Stimulated activated CD4-positive, alpha-beta T cell treated with anti-CD3 and anti-CD28 coated beads, Interleukin-15, amount 100 ng/mL, for 24 hours (primary cell): ENCODE measurements at regions not wholly inside any gene's neighbourhood (a gene's known extent, or its start where the extent isn't known, plus 50 kb on each side); places are given as distances from the start of the nearest gene placed in this dataset.
"Not testable (repeated sequence)": the region's sequence is repeated elsewhere in the genome, so short reads cannot be mapped to it uniquely, and the experiment has no call there.

Experiments used
- DNase-seq: peaks from one replicate; pipeline ENCODE4 v3.0.0-alpha.2; 2020

DNA sequence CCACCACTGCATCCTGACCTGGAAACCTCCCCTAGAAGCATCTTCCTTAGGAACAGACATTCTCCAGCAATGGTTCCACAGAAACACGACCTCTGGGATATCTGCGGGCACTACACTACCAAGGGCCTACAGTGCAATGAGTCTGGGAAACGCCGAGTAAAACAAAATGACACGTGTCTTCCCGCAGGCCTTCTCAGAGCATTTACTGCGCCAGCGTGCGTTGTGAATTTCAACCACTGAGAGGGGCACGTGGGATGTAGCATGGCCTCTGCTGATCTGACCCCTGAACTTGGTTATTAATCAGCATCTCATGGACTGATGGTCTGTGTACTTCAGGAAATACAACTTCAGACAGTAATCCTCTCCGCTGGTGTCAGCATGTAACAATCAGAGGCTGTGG is 173.0 kb downstream of the C16orf95 start:
- no peak for DNase-seq

DNA sequence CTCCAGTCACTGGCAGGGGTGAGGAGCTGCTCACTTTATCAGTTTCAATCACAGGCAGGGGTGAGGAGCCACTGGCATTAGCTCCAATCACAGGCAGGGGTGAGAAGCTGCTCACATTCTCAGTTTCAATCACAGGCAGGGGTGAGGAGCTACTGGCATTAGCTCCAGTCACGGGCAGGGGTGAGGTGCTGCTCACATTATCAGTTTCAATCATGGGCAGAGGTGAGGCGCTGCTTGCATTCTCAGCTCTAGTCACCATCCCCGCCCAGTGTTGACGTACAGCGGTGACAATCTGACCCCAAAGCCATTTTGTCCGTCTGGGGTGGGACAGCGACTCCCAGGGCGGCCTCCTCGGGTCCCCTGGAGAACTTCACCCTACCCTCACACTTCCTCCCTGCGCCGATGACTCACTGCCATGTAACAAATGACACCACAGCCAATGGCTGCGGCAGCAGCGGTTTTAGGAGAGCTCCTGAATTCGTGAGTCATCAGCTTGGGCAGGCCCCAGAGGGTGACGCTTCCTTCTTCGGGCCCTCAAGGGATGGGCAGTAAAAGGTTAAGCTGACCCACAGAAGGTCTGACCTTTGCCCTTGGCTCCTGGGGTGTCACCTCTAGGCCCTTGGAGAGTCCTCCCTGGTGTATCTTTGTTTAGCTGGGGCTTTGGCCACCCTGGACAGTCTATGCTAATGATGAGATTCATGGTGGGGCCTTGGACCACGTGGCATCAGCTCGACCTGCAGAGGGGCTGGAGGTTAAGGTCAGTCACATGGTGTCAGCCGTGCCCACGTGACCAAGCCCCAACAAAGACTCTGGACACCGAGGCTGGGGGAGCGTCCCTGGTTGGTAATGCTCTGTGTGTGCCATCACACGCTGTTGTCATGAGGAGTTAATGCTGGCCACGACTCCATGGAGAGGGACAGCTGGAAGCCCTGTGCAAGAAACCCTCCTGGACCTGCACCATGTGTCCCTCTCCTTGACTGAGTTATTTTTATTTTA is 171.7 kb downstream of the C16orf95 start:
- peak; percentile 5 for DNase-seq

DNA sequence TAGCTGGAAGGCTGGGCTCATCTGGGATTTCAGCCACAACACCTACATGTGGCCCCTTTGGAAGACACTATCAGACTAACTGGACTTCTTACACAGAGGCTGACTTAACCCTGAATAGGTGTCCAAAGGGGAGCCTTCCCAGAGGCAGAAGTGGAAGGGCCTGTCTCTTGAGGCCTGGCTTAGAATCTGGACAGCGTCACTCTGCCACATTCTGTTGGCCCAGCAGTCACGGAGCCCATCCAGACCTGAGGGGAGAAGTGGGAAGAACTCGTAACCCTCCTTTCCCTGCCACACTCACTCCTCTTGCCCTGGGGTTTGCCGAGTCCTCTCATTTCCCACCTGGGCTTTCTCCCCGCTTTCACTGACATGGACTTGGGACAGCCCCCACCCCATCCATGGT is 170.5 kb downstream of the C16orf95 start:
- no peak for DNase-seq

DNA sequence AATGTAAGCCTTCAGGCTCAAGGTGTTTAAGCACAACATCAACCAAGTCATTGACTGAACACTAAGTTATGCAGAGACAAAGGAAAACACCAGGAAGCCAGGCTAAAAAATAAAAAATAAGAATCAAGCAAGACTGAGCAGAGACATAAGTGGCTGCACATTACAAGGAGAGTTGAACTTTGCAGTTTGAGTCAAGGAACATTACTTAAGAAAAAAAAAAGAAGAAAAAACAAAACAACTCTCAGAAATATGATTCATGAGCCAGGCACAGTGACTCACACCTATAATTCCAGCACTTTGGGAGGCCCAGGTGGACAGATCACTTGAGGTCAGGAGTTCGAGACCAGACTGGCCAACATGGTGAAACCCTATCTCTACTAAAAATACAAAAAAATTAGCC is 168.1 kb downstream of the C16orf95 start:
- DNase-seq, result no peak

DNA sequence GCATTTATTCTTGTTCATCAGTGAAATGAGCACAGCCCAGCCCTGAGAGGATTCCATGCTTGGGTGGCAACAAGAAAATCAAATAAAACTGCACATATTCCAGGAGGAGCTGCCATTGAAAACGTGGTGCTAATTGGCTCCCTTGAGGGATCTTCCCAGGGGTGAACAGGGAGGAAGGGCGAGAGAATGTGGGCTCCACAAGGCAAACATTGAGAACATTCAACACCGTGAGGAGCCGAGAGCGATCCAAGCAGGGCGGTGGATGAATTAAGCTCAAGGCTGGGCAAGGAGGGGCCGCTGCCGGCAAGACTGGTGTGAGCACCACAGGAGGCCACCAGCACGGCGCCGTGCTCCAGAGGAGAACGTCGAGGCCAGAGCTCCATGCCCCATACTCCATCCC is 166.9 kb downstream of the C16orf95 start:
- no peak for DNase-seq

DNA sequence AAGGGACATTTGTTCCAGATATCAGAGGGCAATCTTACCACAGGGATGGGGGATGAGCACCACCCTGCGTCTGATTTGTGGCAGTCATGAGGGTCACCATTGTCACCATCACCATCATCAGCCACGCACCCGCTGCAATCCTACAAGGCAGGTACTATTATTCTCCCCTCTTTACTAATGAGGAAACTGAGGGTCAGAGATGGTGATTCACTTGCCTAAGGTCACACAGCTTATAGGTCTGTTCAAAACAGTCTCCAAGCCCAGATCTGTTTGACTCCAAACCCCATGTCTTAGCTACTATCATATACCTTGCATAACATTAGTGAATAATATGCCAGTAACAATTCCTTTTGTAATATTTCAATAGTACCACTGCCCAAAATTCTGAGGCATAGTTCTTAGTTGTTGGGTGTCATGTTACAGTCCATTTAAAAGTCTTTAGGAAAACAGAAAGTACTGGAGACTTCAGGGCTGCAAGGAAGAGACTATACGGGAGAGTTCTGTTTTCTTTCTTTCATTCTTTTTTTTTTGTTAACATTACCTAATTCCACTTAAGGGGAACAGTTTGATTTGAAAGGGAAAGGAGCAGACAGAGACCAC is 166.4 kb downstream of the C16orf95 start:
- no peak for DNase-seq

DNA sequence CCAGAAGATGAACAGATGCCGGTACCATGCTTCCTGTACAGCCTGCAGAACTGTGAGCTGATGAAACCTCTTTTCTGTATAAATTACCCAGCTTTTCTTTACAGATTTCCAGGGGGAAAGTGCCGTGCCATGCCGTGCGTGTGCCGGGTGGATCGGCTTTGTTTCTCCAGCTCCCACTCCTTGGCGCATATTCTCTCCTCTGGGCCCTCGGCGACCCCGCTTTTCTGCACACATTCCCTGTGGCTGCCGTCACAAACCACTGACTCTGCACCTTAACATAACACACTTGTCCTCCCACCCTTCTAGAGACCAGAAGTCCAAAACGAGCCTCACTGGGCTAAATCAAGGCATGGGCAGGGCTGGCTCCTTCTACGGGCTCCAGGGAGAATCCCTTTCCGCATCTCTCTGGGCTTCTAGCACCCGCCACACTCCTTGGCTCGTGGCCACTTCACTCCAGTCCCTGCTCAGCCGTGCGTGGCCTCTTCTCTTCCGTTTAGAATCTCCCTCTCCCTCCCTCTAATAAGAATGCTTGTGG is 164.9 kb downstream of the C16orf95 start:
- no peak for DNase-seq

DNA sequence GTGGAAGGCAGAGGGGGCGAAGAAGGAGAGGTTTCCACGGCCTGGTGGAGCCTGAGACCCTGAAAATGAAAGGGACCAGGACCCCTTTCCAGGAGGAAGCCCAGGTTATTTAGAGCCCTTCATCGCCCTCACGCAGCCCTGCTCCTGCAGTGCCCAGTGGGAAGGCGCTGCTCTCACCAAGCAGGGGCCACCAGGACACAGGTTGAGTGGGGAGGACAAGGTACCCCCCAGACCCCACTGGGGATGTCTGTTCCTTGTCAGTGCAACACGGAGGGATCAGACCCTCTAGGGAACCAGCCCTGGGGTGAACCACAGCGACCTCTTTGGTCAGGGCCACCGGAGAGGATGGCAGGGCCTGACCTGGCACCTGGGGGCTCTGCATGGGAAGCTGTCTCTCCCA is 163.9 kb downstream of the C16orf95 start:
- no peak for DNase-seq

DNA sequence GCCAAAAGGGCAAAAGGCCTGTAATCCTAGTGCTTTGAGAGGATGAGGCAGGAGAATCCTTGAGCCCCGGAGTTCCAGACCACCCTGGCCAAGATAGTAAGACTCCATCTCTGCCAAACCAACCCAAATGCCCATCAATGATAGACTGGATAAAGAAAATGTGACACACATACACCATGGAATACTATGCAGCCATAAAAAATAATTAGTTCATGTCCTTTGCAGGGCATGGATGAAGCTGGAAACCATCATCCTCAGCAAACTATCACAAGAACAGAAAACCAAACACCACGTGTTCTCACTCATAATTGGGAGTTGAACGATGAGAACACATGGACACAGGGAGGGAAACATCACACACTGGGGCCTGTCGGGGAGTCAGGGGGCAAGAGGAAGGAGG is 161.9 kb downstream of the C16orf95 start:
- not testable (repeated sequence) for DNase-seq

DNA sequence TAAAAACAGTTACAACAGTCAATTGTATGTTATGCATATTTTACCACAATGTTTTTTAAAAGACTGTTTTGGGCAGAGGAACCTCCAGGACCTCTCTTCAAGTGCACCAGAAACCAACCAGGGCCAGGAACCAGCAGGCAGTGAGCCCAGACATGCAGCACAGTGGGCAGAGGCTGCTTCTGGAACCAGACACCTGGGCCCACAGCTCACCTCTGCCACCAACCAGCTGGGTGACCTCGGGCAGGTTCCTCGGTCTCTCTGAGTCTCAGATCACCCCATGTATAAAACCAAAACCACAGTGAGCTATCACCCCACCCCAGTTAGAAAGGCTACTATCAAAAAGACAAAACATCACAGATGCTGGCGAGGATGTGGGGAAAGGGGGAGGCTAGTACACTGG is 161.0 kb downstream of the C16orf95 start:
- no peak for DNase-seq

DNA sequence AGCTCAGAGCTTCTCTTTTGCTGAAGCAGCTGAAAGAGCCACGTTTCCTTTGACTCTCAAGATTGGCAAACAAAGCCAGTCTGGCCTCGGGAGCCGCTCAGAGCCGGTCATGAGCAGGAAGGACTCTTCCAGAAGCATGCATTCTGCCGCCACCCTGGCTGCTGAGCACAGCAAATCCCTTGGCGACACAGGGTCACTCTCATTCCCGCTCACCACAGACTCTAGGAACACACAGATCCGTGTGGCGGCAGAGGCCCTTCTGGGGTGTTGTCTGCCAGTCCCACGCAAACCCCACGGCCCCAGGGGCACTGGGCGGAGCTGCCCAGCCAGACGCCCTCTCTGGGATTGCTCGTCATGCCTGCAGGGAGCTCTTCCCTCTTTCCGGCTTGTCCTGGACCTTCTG is 157.0 kb downstream of the C16orf95 start:
- DNase-seq, result no peak

DNA sequence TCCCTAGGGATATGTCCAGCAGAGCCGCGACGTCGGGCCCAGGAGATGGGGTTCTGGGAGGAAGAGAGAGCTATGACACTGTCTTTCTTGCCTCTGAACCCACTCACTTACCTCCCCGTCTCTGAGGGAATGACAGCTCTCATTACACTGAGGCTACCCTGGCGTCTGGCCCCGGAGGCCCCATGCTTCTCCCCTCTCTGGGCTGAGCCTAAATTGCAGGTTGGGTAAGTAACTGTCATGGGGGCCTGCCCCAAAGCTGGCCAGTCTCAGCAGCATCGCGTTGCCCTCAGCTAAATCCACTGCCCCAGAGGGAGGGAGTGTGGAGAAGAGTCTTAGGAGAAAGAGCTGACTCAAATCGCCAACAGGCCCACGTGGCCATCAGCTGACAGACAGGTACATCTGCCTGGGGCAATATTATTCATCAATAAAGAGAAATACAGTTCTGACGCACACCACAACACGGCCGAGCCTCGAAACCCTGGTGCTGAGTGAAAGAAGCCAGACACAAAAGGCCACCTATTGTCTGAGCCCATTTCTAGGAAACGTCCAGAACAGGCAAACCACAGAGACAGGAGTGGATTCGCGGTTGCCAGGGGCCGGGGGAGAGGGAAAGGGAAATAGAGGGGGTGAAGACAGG is 156.4 kb downstream of the C16orf95 start:
- DNase-seq, result peak; percentile 7

DNA sequence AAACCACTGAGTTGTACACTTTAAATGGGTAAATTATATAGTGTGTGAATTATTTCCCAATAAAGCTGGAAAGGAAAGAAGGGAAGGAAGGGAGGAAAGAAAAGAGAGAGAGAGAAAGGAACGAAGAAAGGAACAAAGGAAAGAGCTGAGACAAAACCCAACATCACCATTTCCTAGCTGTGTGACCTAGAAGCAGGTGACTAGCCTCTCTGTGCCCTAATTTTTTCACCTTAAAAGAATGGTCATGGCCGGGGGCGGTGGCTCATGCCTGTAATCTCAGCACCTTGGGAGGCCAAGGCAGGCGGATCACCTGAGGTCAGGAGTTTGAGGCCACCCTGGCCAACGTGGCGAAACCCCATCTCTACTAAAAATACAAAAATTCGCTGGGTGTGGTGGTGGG is 155.8 kb downstream of the C16orf95 start:
- not testable (repeated sequence) for DNase-seq

DNA sequence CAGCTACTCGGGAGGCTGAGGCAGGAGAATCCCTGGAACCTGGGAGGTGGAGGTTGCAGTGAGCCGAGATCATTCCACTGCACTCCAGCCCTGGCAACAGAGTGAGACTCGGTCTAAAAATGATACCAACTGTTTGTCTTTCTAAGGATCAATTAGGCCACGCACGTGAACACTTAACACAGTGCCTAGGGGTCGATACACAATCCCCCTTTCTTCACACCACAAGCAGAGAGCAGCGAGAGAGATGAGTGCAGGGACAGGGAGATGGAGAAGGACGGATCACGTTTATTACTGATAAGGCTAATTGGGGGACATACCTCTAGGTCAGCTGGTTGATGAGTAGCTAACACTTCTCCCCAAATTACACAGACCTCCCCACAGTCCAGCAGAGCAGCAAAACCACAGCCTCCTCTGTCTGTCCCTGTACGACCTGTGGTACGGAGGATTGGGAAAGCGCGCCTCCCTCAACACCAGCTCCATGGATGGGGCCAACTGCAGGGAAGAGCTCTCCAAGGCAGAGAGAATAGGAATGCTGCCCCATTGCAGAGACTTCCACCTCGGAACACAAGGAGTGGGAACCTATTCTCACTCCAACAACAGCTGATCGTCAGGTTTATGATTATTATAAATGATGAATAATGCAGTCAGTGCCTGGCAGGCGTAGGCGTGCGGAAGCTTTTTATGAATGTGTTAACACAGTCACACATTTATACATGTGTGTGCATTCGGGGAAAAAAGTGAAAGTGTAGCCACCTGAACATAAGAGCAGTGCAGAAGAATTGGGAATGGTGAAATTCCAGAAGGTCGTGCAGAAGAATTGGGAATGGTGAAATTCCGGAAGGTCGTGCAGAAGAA is 155.1 kb downstream of the C16orf95 start:
- peak; percentile 48 for DNase-seq

DNA sequence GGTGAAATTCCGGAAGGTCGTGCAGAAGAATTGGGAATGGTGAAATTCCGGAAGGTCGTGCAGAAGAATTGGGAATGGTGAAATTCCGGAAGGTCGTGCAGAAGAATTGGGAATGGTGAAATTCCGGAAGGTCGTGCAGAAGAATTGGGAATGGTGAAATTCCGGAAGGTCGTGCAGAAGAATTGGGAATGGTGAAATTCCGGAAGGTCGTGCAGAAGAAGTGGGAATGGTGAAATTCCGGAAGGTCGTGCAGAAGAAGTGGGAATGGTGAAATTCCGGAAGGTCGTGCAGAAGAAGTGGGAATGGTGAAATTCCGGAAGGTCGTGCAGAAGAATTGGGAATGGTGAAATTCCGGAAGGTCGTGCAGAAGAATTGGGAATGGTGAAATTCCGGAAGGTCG is 154.4 kb downstream of the C16orf95 start:
- DNase-seq, result not testable (repeated sequence)

DNA sequence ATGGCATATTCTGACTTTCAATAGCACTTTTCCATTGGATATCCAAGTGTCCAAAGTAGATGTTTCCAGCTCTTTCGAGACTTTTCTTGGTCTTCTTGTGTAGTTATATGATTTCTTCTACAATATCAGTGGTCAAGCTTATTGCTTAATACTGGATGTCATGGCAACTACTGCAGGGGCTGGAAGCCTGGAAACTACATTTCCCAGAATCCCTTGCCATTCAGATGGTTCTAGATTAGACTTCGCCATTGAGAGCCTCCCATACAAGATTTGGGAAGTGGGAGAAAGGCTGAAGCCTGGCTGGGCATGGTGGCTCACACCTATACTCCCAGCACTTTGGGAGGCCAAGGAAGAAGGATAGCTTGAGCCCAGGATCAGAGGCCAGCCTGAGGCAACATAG is 153.6 kb downstream of the C16orf95 start:
- DNase-seq, result no peak

DNA sequence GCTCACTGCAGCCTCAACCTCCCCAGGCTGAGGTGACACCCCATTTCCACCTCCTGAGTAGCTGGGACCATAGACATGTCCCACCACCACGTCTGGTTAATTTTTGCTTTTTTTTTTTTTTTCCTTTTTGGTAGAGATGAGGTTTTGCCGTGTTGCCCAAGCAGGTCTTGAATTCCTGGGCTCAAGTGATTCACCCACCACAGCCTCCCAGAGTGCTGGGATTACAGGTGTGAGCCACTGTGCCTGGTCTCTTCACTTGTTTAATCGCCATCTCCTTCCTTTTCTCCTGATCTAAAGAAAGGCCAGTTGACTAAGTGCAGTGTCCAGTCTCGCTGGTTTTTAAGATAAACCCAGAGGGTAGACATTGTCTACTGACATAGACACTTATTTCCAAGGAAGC is 152.0 kb downstream of the C16orf95 start:
- DNase-seq, result no peak

DNA sequence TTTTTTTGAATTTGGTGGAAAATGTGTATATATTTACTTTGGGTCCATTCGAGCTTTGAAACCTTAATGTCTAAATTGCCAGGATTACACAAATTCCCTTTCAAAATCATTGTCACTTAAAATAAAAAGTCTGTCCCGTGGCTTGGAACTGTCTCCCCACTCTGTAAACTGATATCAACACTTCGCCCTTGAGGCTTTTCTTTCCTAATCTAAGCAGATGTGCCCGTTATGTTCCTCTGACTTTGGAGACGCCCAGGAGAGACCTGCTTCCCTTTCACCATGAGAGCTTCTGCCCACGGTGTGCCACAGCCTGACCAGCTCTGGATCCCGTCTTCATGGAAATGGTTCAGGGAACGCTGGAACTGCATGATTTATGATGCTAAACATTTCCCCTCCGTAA is 151.3 kb downstream of the C16orf95 start:
- no peak for DNase-seq

DNA sequence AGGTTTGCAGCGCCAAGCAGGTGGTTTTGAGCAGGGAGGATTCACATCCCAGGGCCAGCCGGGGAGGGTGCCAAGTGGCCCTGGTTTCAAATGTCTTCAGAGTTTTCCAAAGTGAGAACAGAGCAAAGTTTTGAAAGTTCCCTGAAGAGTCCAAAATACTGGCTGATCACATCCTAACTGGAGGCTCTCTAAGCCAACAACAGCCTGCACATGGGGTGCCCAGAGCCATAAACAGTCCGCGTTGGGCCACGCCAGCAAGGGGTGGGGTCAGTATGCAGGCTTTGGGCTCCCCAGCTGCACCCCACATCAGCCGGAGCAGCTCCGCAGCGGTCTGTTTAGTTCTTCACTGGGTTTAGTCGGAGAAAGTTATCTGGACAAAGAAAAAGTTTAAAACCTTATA is 150.9 kb downstream of the C16orf95 start:
- no peak for DNase-seq

DNA sequence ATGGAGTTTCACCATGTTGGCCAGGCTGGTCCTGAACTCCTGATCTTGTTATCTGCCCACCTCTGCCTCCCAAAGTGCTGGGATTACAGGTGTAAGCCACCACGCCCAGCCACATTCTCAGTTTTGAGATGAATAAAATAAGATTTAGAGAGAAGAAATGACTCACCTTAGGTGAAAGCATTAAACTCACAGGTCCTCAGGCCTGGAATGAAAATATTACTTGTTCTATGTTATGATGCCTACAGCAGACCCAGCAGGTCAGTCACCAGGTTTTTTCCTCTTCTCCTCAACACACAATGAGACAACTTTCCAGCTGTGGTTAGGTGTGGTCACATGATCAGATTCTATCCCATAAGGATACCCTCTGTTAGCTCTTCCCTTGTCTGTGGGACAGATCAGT is 150.3 kb downstream of the C16orf95 start:
- no peak for DNase-seq

DNA sequence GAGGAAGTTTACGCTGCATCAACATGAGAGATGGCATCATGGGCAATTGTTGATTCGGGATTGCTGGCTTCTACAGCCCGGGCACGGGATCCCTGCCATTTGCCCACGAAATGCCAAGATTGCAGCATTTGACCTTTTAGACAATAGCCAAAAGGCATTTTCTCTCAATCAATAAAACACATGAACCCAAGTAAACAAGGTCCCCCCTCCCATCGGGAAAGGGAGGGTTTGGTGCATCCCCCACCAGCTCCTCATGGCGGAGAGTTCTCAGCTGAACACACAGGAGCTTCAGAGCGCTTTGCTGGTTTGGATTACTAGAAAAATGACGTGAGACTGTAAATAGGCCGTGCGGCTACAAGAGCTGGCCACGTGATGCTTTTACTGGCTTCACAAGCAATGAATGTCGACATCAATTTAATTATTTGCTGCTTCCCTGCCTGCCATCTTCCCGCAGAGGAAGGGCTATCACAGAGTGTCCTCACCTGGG is 147.6 kb downstream of the C16orf95 start:
- no peak for DNase-seq

DNA sequence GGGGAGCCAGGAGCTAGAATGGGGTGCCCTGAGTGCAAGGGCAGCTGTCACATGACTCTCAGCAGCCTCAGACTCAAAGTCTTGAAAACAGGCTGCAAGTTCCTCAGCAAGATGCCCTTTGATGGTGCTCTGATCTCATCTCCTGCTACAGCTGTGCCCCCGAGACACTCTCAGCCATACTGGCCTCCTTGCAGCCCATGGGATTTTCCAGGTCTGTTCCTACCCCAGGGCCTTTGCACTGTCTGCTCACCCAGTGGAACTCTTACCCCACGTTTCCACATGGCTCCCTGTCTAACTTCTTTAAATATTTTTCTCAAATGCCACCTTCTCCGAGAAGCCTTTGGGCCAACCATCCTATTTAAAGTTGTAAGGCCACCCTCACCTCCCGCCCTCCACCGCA is 146.9 kb downstream of the C16orf95 start:
- no peak for DNase-seq

DNA sequence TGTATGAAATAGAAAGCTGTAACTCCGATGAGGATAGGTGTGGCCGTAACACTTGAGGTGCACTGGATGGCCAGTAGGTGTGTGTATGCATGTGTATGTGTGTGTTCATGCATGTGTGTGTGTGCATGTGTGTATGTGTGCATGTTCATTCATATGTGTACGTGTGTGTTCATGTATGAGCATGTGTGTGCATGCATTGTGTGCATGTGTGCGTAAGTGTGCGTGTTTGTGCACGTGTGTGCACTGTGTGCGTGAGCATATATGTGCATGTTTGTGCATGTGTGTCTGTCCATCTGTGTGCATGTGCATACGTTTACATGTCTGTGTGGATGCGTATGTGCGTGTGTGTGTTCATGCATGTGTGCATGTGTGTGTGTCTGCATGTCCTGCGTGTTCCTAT is 145.5 kb downstream of the C16orf95 start:
- no peak for DNase-seq
